KOPT-K1 (cell line): ENCODE measurements at regions not wholly inside any gene's neighbourhood (a gene's known extent, or its start where the extent isn't known, plus 50 kb on each side); places are given as distances from the start of the nearest gene placed in this dataset.
"Not testable (repeated sequence)": the region's sequence is repeated elsewhere in the genome, so short reads cannot be mapped to it uniquely, and the experiment has no call there.

Experiments
- H3K27ac ChIP-seq: fragments of 200-600 bp; sonication (generic); 2 replicates; pipeline ENCODE4 v1.5.1; 2016; ENCODE audit warnings: antibody characterized with exemption, mild to moderate bottlenecking, low read depth, low read length; ENCODE audit not compliant: poor library complexity, severe bottlenecking
- H3K36me3 ChIP-seq: fragments of 200-600 bp; sonication (generic); 2 replicates; pipeline ENCODE4 v1.5.1; 2017; ENCODE audit warnings: antibody characterized with exemption, mild to moderate bottlenecking, low read length, moderate library complexity; ENCODE audit not compliant: insufficient read depth
- H3K9me3 ChIP-seq: fragments of 200-600 bp; sonication (generic); 2 replicates; pipeline ENCODE4 v1.5.1; 2017; ENCODE audit warnings: antibody characterized with exemption, low read length, mild to moderate bottlenecking; ENCODE audit not compliant: insufficient read depth, poor library complexity, severe bottlenecking

DNA sequence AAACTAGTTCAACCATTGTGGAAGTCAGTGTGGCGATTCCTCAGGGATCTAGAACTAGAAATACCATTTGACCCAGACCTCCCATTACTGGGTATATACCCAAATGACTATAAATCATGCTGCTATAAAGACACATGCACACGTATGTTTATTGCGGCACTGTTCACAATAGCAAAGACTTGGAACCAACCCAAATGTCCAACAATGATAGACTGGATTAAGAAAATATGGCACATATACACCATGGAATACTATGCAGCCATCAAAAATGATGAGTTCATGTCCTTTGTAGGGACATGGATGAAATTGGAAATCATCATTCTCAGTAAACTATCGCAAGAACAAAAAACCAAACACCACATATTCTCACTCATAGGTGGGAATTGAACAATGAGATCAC lies 754.7 kb upstream of the ADGRB3 start:
- H3K27ac ChIP-seq, H3K9me3 ChIP-seq, H3K36me3 ChIP-seq: not testable (repeated sequence)

DNA sequence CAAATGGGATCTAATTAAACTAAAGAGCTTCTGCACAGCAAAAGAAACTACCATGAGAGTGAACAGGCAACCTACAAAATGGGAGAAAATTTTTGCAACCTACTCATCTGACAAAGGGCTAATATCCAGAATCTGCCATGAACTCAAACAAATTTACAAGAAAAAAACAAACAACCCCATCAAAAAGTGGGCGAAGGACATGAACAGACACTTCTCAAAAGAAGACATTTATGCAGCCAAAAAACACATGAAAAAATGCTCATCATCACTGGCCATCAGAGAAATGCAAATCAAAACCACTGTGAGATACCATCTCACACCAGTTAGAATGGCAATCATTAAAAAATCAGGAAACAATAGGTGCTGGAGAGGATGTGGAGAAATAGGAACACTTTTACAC lies 755.2 kb upstream of the ADGRB3 start:
- H3K9me3 ChIP-seq, H3K36me3 ChIP-seq, H3K27ac ChIP-seq: not testable (repeated sequence)

DNA sequence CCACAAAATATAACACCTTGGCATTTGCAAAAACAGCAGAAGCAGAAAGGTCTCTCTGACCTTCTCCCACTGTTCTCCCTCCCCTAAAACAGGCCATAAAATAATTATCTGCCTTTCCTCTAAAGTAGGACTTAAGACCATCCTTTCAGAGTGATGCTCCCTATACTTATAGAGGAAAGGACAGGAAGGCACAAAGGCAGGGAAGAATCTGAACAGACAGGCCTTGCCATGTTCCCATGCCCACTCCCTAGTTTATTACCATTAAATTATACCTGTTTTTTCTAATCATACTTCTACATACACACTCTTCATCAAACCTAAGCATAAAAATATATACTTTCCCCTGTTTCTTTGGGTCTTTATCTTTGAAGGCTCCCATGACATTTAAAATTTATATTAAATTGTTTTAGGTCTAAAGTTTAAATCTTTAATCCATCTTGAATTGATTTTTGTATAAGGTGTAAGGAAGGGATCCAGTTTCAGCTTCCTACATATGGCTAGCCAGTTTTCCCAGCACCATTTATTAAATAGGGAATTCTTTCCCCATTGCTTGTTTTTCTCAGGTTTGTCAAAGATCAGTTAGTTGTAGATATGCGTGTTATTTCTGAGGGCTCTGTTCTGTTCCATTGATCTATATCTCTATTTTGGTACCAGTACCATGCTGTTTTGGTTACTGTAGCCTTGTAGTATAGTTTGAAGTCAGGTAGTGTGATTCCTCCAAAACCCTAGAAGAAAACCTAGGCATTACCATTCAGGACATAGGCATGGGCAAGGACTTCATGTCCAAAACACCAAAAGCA lies 755.8 kb upstream of the ADGRB3 start:
- not testable (repeated sequence) for H3K36me3 ChIP-seq, H3K27ac ChIP-seq, H3K9me3 ChIP-seq

DNA sequence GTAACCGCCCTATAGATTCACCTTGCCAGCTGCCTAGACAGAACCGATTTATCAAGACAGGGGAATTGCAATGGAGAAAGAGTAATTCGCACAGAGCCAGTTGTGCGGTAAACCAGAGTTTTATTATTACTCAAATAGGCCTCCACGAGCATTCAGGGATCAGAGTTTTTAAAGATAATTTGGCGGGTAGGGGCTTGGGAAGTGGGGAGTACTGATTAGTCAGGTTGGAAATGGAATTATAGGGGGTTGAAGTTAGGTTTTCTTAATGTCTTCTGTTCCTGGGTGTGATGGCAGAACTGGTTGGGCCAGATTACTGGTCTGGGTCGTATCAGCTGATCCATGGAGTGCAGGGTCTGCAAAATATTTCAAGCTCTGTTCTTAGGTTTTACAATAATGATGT lies 756.9 kb upstream of the ADGRB3 start:
- H3K9me3 ChIP-seq, H3K27ac ChIP-seq, H3K36me3 ChIP-seq: not testable (repeated sequence)

DNA sequence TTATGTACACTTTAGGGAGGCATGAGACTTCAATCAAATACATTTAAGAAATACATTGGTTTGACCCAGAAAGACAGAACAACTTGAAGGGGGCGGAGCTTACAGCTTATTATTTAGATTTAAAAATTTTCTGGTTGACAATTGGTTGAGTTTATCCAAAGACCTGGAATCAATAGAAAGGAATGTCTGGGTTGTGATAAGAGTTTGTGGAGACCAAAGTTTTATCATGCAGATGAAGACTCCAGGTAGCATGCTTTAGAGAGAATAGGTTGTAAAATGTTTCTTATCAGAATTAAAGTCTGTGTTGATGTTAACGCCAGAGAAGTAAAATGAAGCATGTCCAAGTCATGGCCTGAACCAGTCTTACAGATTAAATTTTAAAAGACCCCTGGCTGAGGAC lies 757.8 kb upstream of the ADGRB3 start:
- no peaks in the 10 kb centered on the region for H3K36me3 ChIP-seq
- H3K27ac ChIP-seq, result no peak overlapping the region
- H3K9me3 ChIP-seq, result no peaks in the 10 kb centered on the region

DNA sequence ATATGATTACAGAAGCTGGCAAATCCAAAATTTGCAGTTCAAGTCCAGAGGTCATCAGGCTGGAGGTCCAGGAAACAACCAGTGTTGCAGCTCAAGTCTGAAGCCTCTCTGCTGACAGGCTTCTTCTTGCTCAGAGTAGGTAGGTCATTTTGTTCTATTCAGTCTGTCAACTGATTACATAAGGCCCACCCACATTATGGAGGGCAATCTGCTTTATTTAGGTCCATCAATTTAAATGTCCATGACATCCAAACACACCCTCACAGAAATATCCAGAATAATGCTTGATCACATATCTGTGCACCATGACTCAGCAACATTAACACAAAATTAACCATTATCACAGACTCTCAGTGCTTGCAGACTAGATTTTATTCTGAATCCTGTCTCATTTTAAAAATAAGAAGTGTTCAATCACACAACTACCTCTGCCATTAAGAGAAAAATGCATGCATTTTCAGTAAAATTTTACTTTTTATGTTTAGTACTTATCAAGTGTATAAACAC lies 759.2 kb upstream of the ADGRB3 start:
- Histone ChIP-seq H3K9me3 (no peaks in the 10 kb centered on the region), H3K36me3 (no peaks in the 10 kb centered on the region), H3K27ac (no peak overlapping the region)

DNA sequence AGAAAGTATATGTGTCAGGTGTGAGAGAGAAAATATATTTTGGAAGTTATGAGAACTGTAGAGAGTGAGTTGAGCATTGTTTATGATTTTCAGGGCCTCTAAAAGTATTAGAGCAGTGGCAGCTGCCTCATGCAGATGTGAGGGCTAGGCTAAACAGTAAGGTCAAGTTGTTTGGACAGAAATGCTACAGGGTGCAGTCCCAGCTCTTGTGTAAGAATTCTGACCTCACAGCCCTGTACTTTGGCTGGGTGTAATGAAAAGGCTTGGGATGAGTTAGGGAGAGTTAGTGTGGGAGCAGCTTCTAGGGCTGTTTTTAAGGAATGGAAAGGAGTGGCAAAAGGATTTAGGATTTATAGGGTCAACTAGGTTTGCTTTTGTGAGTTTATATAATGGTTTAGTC lies 764.8 kb upstream of the ADGRB3 start:
- Histone ChIP-seq H3K27ac (no peak overlapping the region), H3K9me3 (no peaks in the 10 kb centered on the region), H3K36me3 (no peaks in the 10 kb centered on the region)

DNA sequence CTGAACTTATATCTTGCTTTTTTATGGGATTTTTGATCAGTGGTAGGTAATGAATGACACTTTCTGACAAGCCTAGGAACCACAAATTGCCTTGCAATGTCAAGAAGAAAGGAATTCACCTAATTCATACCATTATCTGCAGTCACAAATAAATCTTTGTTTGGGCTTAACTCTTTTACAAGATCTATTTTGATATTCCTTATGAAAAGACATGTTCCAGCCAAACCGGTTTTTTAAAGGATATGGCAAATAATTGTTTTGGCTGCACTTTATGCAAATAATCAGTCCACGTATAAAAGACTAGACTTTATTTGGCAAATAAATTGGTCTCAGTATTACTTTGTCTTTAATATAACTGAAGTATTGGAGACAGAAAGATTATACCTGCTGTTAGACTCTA lies 771.7 kb upstream of the ADGRB3 start:
- Histone ChIP-seq H3K36me3 (no peaks in the 10 kb centered on the region), H3K27ac (no peak overlapping the region), H3K9me3 (no peaks in the 10 kb centered on the region)

DNA sequence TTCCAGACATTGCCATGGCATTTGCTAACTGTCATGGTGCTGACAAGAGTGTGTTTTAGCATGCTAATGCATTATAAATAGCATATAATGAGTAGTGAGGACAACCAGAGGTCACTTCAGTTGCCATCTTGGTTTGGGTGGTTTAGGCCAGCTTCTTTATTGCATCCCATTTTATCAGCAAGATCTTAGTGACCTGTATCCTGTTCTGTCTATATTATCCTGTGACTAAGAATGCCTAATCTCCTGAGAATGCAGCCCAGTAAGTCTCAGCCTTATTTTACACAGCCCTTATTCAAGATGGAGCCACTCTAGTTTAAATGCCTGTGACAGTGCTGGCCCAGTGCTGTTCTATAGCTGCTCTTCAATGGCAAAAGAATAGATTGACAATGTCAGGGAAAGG lies 781.0 kb upstream of the ADGRB3 start:
- H3K9me3 ChIP-seq, result no peaks in the 10 kb centered on the region
- no peak overlapping the region for H3K27ac ChIP-seq
- no peaks in the 10 kb centered on the region for H3K36me3 ChIP-seq

DNA sequence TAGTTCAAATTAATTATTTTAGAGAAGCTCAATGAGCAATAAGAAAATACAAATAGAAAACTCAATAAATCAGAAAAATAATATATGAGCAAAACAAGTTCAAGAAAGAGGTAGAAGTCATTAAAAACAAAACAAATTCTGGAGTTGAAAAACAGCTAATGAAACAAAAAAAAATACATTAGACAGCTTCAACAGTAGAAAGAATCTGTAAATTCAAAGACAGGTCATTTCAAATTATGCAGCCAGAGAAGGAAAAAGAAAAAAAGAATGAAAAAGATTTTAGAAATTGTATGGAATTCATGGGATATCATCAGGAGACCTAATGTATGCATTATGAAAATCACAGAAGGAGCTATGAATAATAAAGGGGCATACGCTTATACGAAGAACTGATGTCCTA lies 795.3 kb upstream of the ADGRB3 start:
- Histone ChIP-seq H3K27ac (no peak overlapping the region), H3K36me3 (no peaks in the 10 kb centered on the region), H3K9me3 (no peaks in the 10 kb centered on the region)

DNA sequence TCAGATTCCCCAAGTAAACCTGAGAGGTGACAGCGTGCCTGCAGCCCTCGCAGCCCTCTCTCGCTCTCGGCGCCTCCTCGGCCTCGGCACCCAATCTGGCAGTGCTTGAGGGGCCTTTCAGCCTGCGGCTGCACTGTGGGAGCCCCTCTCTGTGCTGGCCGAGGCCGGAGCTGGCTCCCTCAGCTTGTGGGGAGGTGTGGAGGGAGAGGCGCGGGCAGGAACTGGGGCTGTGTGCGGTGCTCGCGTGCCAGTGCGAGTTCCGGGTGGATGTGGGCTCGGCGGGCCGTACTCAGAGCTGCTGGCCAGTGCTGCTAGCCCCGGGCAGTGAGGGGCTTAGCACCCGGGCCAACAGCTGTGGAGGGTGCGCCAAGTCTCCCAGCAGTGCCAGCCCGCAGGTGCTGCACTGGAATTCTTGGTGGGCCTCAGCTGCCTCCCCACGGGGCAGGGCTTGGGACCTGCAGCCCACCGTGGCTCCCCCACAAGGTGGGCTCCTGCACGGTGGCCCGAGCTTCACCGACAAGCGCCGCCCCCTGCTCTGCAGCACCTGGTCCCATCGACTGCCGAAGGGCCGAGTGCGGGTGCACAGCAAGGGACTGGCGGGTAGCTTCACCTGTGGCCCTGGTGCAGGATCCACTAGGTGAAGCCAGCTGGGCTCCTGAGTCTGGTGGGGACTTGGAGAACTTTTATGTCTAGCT lies 809.7 kb upstream of the ADGRB3 start:
- Histone ChIP-seq H3K9me3 (no peaks in the 10 kb centered on the region), H3K36me3 (no peaks in the 10 kb centered on the region), H3K27ac (no peak overlapping the region)

DNA sequence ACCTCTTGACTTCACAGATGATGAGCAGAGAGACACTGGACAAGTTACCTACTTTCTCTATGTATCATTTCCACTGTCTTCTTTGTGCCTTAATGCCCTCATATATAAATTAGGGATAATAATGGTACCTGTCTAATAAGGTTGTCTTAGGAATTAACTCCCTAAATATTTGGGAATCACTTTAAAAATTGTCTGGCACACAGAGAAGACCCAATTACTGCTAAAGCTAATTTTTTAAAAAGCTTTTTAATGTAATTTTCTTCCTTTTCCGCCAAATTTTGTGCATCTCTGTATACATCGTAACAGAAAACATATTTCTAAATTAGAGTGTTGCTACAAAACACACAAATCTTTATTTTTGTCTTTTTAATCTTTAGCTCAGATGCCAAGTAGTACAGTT lies 816.8 kb upstream of the ADGRB3 start:
- Histone ChIP-seq H3K27ac (no peak overlapping the region), H3K36me3 (no peaks in the 10 kb centered on the region), H3K9me3 (peaks cover under 1% of the 10 kb centered on the region)

DNA sequence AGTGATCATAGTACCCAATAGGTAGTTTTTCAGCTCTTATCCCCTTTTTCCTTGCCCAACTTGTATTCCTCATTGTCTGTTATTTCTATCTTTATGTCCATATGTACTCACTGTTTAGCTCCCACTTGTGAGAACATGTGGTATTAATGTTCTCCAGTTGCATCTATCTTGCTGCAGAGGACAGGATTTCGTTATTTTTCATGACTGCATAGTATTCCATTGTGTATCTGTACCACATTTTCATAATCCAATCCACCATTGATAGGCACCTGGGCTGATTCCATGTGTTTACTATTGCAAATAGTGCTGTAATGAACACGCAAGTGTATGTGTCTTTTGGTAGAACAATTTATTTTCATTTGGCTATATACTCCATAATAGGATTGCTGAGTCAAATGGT lies 819.5 kb upstream of the ADGRB3 start:
- H3K27ac ChIP-seq, result no peak overlapping the region
- H3K9me3 ChIP-seq, result peaks cover 13% of the 10 kb centered on the region
- no peaks in the 10 kb centered on the region for H3K36me3 ChIP-seq

DNA sequence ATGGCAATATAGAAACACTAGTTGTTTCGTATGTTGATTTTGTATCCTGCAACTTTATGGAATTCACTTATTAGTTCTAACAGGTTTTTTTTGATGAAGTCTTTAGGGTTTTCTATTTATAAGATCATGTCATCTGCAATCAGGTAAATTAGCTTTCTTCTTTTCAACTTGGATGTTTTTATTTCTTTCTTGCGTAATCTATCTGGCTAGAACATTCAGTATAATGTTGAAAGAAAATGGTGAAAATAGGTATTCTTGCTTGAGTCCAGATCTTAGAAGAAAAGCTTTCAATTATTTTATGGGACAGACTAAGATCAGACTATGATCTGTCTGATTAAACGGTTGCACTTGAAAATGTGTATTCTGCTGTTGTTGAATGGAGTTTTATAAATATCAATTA lies 820.8 kb upstream of the ADGRB3 start:
- H3K36me3 ChIP-seq, result no peaks in the 10 kb centered on the region
- H3K9me3 ChIP-seq, result peaks cover 13% of the 10 kb centered on the region
- no peak overlapping the region for H3K27ac ChIP-seq

DNA sequence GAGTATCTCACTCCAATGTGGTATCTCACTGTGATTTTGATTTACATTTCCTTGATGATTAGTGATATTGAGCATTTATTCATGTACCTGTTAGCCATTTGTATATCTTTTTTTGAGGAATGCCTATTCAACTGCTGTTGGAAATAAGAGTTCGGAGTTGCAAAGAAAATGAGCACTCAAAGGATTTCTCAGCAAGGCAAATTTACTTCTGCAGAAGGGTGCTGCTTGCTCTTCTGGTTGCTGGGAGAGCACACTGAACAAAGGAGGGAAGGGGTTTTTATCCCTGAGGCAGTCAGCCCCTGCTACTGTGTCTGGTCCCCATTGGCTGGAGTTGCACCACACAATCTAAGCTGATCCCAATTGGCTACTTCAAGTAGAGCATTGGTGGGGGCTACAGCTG lies 822.4 kb upstream of the ADGRB3 start:
- H3K27ac ChIP-seq, result no peak overlapping the region
- H3K9me3 ChIP-seq, result peaks cover 13% of the 10 kb centered on the region
- no peaks in the 10 kb centered on the region for H3K36me3 ChIP-seq

DNA sequence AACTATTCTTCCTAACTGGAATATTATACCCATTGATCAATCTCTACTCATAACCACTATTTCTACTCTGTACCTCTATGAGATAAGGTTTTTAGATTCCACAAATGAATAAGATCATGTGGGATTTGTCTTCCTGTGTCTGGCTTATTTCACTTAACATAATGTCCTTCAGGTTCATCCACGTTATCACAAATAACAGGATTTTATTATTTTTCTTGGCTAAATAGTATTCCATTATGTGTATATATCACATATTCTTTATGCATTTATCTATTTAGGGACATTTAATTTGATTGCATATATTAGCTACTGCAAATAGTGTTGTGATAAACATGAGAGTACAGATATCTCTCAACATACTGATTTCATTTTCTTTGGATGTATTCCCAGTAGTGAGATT lies 823.0 kb upstream of the ADGRB3 start:
- Histone ChIP-seq H3K36me3 (no peaks in the 10 kb centered on the region), H3K9me3 (peaks cover 13% of the 10 kb centered on the region)

More for the DNA sequence above, 823.0 kb upstream of the ADGRB3 start:
- H3K27ac ChIP-seq, result no peak overlapping the region
